K562 (cell line): ENCODE measurements at regions not wholly inside any gene's neighbourhood (a gene's known extent, or its start where the extent isn't known, plus 50 kb on each side); places are given as distances from the start of the nearest gene placed in this dataset.

Experiments used
- CCAR2 ChIP-seq: fragments of 200-400 bp; formaldehyde crosslinking; IDR thresholded peaks from 2 replicates; pipeline ENCODE4 v1.6.1; 2017; ENCODE audit warnings: mild to moderate bottlenecking, low read depth, low read length
- GABPA ChIP-seq: fragments of 200-800 bp; sonication (Bioruptor generic); conservative IDR thresholded peaks from 2 replicates; pipeline ENCODE4 v1.6.1; 2016; ENCODE audit warnings: low read depth, missing genetic modification characterization, missing compliant biosample characterization
- IRF2 ChIP-seq: sonication (generic); formaldehyde crosslinking; IDR thresholded peaks from 2 replicates; pipeline ENCODE4 v1.8.1; 2022; ENCODE audit warnings: mild to moderate bottlenecking, missing genetic modification reagents
- MTA3 ChIP-seq: fragments of 450-650 bp; formaldehyde crosslinking; IDR thresholded peaks from 2 replicates; pipeline ENCODE4 v1.6.1; 2017; ENCODE audit warnings: mild to moderate bottlenecking, borderline replicate concordance
- NBN ChIP-seq: fragments of 450-650 bp; IDR thresholded peaks from 2 replicates; pipeline ENCODE4 v1.6.1; 2016; ENCODE audit warnings: low read depth, mild to moderate bottlenecking
- NCOR1 ChIP-seq: fragments of 450-650 bp; IDR thresholded peaks from 2 replicates; pipeline ENCODE4 v1.6.1; 2016; ENCODE audit warnings: mild to moderate bottlenecking, moderate library complexity
- NFYB ChIP-seq: IDR thresholded peaks from 2 replicates; pipeline ENCODE4 v1.6.1; 2011; ENCODE audit warnings: mild to moderate bottlenecking, moderate library complexity; ENCODE audit not compliant: insufficient read length; ENCODE audit errors: extremely low read depth
- PTRF ChIP-seq: fragments of 450-650 bp; IDR thresholded peaks from 2 replicates; pipeline ENCODE4 v1.6.1; 2016; ENCODE audit warnings: mild to moderate bottlenecking, missing genetic modification characterization, missing compliant biosample characterization
- RAD21 ChIP-seq, 2 experiments: fragments of 250-450 bp in 1 of 2; fragments of 450-650 bp in 1 of 2; sonication (Bioruptor Pico) in 1 of 2; formaldehyde crosslinking in 1 of 2; IDR thresholded peaks in 1 of 2; conservative IDR thresholded peaks in 1 of 2; 2 replicates each; pipeline versions ENCODE4 v1.4.0 to v1.8.0; 2020 to 2022; ENCODE audit warnings: mild to moderate bottlenecking in 2 of 2, moderate library complexity in 1 of 2
- SMARCA4 ChIP-seq: fragments of 450-650 bp; IDR thresholded peaks from 2 replicates; pipeline ENCODE4 v1.6.1; 2016
- SOX6 ChIP-seq: fragments of 450-650 bp; IDR thresholded peaks from 2 replicates; pipeline ENCODE4 v1.6.1; 2014; ENCODE audit warnings: mild to moderate bottlenecking
- SP1 ChIP-seq: sonication (generic); formaldehyde crosslinking; IDR thresholded peaks from 2 replicates; pipeline ENCODE4 v1.8.1; 2022; ENCODE audit warnings: mild to moderate bottlenecking, missing genetic modification reagents
- TAF15 ChIP-seq: fragments of 200-400 bp; formaldehyde crosslinking; IDR thresholded peaks from 2 replicates; pipeline ENCODE4 v1.6.1; 2017; ENCODE audit warnings: mild to moderate bottlenecking, low read depth, low read length, moderate library complexity
- TBL1XR1 ChIP-seq, 2 experiments: IDR thresholded peaks; 2 replicates each; pipeline ENCODE4 v1.6.1; 2012; ENCODE audit warnings: improper control_type of control experiment in 2 of 2, low read length in 2 of 2, mild to moderate bottlenecking in 1 of 2
- TEAD4 ChIP-seq, 2 experiments: sonication (generic) in 1 of 2; formaldehyde crosslinking in 1 of 2; IDR thresholded peaks; 2 replicates each; pipeline versions ENCODE4 v1.6.1 to v1.8.0; 2012 to 2022; ENCODE audit warnings: borderline replicate concordance in 1 of 2, inconsistent platforms in 1 of 2, low read length in 1 of 2, mild to moderate bottlenecking in 1 of 2, missing genetic modification reagents in 1 of 2
- ZBTB2 ChIP-seq: fragments of 450-650 bp; IDR thresholded peaks from 2 replicates; pipeline ENCODE4 v1.6.1; 2016; ENCODE audit warnings: antibody characterized with exemption
- ZMIZ1 ChIP-seq, 2 experiments: fragments of 150-350 bp in 1 of 2; IDR thresholded peaks; 2 replicates each; pipeline ENCODE4 v1.6.1; 2012 to 2016; ENCODE audit warnings: low read depth in 2 of 2, low read length in 2 of 2, mild to moderate bottlenecking in 1 of 2, moderate library complexity in 1 of 2
- ZNF395 ChIP-seq: fragments of 200-800 bp; sonication (Bioruptor generic); IDR thresholded peaks from 2 replicates; pipeline ENCODE4 v1.6.1; 2017; ENCODE audit warnings: missing genetic modification characterization, missing compliant biosample characterization
- ZNF639 ChIP-seq, 2 experiments: fragments of 200-800 bp in 1 of 2; sonication (Bioruptor generic) in 1 of 2; sonication (generic) in 1 of 2; formaldehyde crosslinking in 1 of 2; IDR thresholded peaks in 1 of 2; conservative IDR thresholded peaks in 1 of 2; 2 replicates each; pipeline versions ENCODE4 v1.5.0 to v1.6.1; 2016 to 2020; ENCODE audit warnings: missing compliant biosample characterization in 1 of 2, missing genetic modification characterization in 1 of 2, missing genetic modification reagents in 1 of 2
- ZZZ3 ChIP-seq: fragments of 450-650 bp; IDR thresholded peaks from 2 replicates; pipeline ENCODE4 v1.6.1; 2016; ENCODE audit warnings: antibody characterized with exemption, mild to moderate bottlenecking, moderate library complexity

GRCh38 chr6:14706378-14706929 lies 539.4 kb upstream of the JARID2 start (continued):
- TF ChIP-seq ZMIZ1 (IDR thresholded peaks at IDR 0.05; ENCODE audit: low read depth in 2 of 2, low read length in 2 of 2) (0 out of 4 replicates have a peak, but pooled peaks of 1 of the 2 experiments have one; percentile 19), MTA3 (peak; percentile 90), CCAR2 (no peak), SMARCA4 (peak; percentile 86), TAF15 (no peak), TEAD4 (IDR thresholded peaks at IDR 0.05; ENCODE audit: low read length) (no peak), TEAD4 (CRISPR knock-in tag; IDR thresholded peaks at IDR 0.05; ENCODE audit: borderline replicate concordance) (no peak), SOX6 (peak; percentile 51; the same call in 1 of the 2 replicates), GABPA (tag) (peak; percentile 29), PTRF (tag) (no peak; the same call in 1 of the 2 replicates), ZZZ3 (no peak), ZNF639 (CRISPR knock-in tag; conservative IDR thresholded peaks at IDR 0.05 in 1 of 2, IDR thresholded peaks at IDR 0.05 in 1 of 2) (peak in 1 of 2 experiments; percentile 77; a peak in 1 of 4 replicates), ZBTB2 (peak; percentile 85; the same call in 1 of the 2 replicates), TBL1XR1 (IDR thresholded peaks at IDR 0.05; ENCODE audit: low read length in 2 of 2) (peak in 1 of 2 experiments; percentile 74; a peak in 1 of 4 replicates), ZNF395 (peak; percentile 82), RAD21 (CRISPR knock-in tag; conservative IDR thresholded peaks at IDR 0.05 in 1 of 2, IDR thresholded peaks at IDR 0.05 in 1 of 2) (peak in 1 of 2 experiments; percentile 37; a peak in 2 of 4 replicates), SP1 (CRISPR knock-in tag) (no peak), NFYB (no peak), IRF2 (no peak), NCOR1 (peak; percentile 66), NBN (0 out of 2 replicates have a peak, but pooled peaks have one; percentile 60)
